ENCODE measurements at regions not wholly inside any gene's neighbourhood (a gene's known extent, or its start where the extent isn't known, plus 50 kb on each side); places are given as distances from the start of the nearest gene placed in this dataset.

GRCh38 chr3:22353126-22353525 is 602.1 kb upstream of the ZNF385D start:
- H3K4me1 ChIP-seq (ENCODE audit: insufficient read depth, low read length) = peaks cover 10% of the 10 kb centered on the region
- H3K36me3 ChIP-seq (ENCODE audit: low read depth, low read length) = no peaks in the 10 kb centered on the region
- no peak overlapping the region for H3K4me2 ChIP-seq (ENCODE audit: low read length)
- H3K9me2 ChIP-seq (replicated peaks; ENCODE audit: low read length) = no peaks in the 10 kb centered on the region
- no peaks in the 10 kb centered on the region for H3K79me2 ChIP-seq (ENCODE audit: low read length)
- no peaks in the 10 kb centered on the region for H4K20me1 ChIP-seq (ENCODE audit: low read length)
- no peak for TF ChIP-seq EZH2 (IDR thresholded peaks at IDR 0.05; ENCODE audit: low read length, unreplicated experiment)
- TF ChIP-seq EZH2phosphoT487 (IDR thresholded peaks at IDR 0.05; ENCODE audit: borderline replicate concordance, low read length) = no peak
- TF ChIP-seq CTCF (conservative IDR thresholded peaks at IDR 0.05; ENCODE audit: low read depth, low read length) = no peak
- no peak overlapping the region for H3K9ac ChIP-seq (ENCODE audit: low read length)
- no peaks in the 10 kb centered on the region for H3K27me3 ChIP-seq (ENCODE audit: low read length)
- ChIA-PET POLR2A (ENCODE audit: unreplicated experiment) (no interaction called here), CTCF (no interaction called here)
- DNase-seq = no peak
- H3K27ac ChIP-seq (ENCODE audit: low read length) = no peak overlapping the region
- no peak overlapping the region for H2AFZ ChIP-seq (ENCODE audit: low read length)
- no peak overlapping the region for H3K4me3 ChIP-seq (ENCODE audit: low read length)
- intact Hi-C loops (cut with micrococcal nuclease) = no loop called here
- no peak for ATAC-seq
- H3F3A ChIP-seq (ENCODE audit: low read length, unreplicated experiment) = no peaks in the 10 kb centered on the region
- H3K9me3 ChIP-seq (ENCODE audit: low read length) = no peaks in the 10 kb centered on the region
- BruUV-seq (replicated peaks) = no TSS peak

- Histone ChIP-seq H3K27ac (ENCODE audit: low read length) (peak overlapping the region; percentile 38; the same call in 1 of the 2 replicates), H2AFZ (ENCODE audit: low read length) (0 out of 2 replicates have a peak overlapping the region, but pooled peaks have one; percentile 2), H3K27me3 (ENCODE audit: low read length) (no peaks in the 10 kb centered on the region), H3K9me3 (ENCODE audit: low read length) (no peaks in the 10 kb centered on the region), H3K4me2 (ENCODE audit: low read length) (peak overlapping the region; percentile 70), H3K4me3 (ENCODE audit: low read length) (peak overlapping the region; percentile 16; the same call in 1 of the 2 replicates), H4K20me1 (ENCODE audit: low read length) (no peaks in the 10 kb centered on the region), H3F3A (ENCODE audit: low read length, unreplicated experiment) (no peaks in the 10 kb centered on the region), H3K79me2 (ENCODE audit: low read length) (no peaks in the 10 kb centered on the region), H3K4me1 (ENCODE audit: insufficient read depth, low read length) (peaks cover 17% of the 10 kb centered on the region), H3K36me3 (ENCODE audit: low read depth, low read length) (no peaks in the 10 kb centered on the region), H3K9me2 (replicated peaks; ENCODE audit: low read length) (no peaks in the 10 kb centered on the region), H3K9ac (ENCODE audit: low read length) (no peak overlapping the region)
- TF ChIP-seq CTCF (conservative IDR thresholded peaks at IDR 0.05; ENCODE audit: low read depth, low read length) (no peak), EZH2phosphoT487 (IDR thresholded peaks at IDR 0.05; ENCODE audit: borderline replicate concordance, low read length) (no peak), EZH2 (IDR thresholded peaks at IDR 0.05; ENCODE audit: low read length, unreplicated experiment) (no peak)
- BruUV-seq (replicated peaks) = no TSS peak
- ChIA-PET POLR2A (ENCODE audit: unreplicated experiment) (no interaction called here), CTCF (no interaction called here)
- ATAC-seq (peak; percentile 85), DNase-seq (peak; percentile 54)
- intact Hi-C loops (cut with micrococcal nuclease) = loop anchor here (5.0 kb wide), 1 partner anchor 76 kb away; no protein-coding TSS in a partner anchor
Measured at GRCh38 chr3:22358334-22358733, 607.3 kb upstream of the ZNF385D start.

GRCh38 chr3:22360164-22360563 is 609.2 kb upstream of the ZNF385D start:
- Histone ChIP-seq H3K4me3 (ENCODE audit: low read length) (no peak overlapping the region), H3K4me2 (ENCODE audit: low read length) (no peak overlapping the region), H3K9me3 (ENCODE audit: low read length) (no peaks in the 10 kb centered on the region), H4K20me1 (ENCODE audit: low read length) (no peaks in the 10 kb centered on the region), H3K9ac (ENCODE audit: low read length) (no peak overlapping the region), H3K36me3 (ENCODE audit: low read depth, low read length) (no peaks in the 10 kb centered on the region), H2AFZ (ENCODE audit: low read length) (no peak overlapping the region), H3F3A (ENCODE audit: low read length, unreplicated experiment) (no peaks in the 10 kb centered on the region), H3K27me3 (ENCODE audit: low read length) (no peaks in the 10 kb centered on the region), H3K27ac (ENCODE audit: low read length) (no peak overlapping the region), H3K9me2 (replicated peaks; ENCODE audit: low read length) (no peaks in the 10 kb centered on the region), H3K79me2 (ENCODE audit: low read length) (no peaks in the 10 kb centered on the region), H3K4me1 (ENCODE audit: insufficient read depth, low read length) (peaks cover 17% of the 10 kb centered on the region)
- ATAC-seq (no peak), DNase-seq (no peak)
- intact Hi-C loops (cut with micrococcal nuclease) = no loop called here
- no TSS peak for BruUV-seq (replicated peaks)
- TF ChIP-seq EZH2phosphoT487 (IDR thresholded peaks at IDR 0.05; ENCODE audit: borderline replicate concordance, low read length) (no peak), CTCF (conservative IDR thresholded peaks at IDR 0.05; ENCODE audit: low read depth, low read length) (no peak), EZH2 (IDR thresholded peaks at IDR 0.05; ENCODE audit: low read length, unreplicated experiment) (no peak)
- CTCF ChIA-PET = no interaction called here
- POLR2A ChIA-PET (ENCODE audit: unreplicated experiment) = no interaction called here
